ENCODE measurements at regions not wholly inside any gene's neighbourhood (a gene's known extent, or its start where the extent isn't known, plus 50 kb on each side); places are given as distances from the start of the nearest gene placed in this dataset.

DNA sequence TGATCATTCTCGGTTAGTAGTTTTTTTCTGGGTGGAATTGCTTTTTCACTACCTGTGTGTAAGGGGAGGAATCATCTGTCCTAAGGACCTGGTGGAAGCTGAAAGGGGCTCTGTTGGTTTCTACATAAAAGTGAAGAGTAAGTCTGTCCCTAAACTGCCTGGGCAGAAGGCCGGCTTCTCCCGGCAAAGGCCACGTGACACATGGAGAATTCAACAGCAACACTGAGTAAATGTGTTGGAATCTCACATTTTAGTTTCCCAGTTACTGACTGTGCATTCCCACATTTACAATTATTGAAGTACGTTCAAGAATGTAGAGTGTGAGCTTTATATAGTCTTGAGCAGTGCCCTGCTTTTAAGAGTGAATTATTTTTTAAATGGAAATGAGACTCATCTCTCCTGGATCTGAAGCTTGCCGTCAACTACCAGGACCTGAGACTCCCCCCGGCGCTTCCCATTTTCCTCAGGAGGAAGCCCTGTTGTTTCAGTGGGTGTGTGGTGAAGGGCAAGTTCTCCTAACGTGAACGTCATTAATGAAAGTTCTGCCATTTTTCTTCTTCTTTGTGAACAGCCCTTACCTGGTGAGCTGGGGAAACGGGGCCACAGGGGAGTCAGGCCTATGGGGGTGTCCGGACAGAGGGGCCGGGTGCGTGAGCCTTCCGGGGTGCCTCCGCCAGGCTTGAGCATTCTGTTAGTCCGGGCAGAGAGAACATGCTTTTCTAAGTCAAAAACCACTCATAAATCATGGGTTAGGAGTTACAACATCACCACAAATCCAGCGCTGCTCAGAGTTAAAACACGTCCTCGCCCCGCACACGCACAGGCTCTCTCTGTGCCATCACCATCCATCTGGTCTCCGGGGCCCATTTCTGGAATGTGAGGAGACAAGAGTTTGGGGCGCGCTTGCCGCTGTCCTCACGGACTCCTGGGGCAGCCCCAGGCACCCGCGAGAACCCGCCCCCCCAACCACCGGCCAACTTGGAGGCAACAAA, 56.6 kb upstream of the SMOC2 start:
- no peak for DNase-seq (ENCODE audit: low spot score)

DNA sequence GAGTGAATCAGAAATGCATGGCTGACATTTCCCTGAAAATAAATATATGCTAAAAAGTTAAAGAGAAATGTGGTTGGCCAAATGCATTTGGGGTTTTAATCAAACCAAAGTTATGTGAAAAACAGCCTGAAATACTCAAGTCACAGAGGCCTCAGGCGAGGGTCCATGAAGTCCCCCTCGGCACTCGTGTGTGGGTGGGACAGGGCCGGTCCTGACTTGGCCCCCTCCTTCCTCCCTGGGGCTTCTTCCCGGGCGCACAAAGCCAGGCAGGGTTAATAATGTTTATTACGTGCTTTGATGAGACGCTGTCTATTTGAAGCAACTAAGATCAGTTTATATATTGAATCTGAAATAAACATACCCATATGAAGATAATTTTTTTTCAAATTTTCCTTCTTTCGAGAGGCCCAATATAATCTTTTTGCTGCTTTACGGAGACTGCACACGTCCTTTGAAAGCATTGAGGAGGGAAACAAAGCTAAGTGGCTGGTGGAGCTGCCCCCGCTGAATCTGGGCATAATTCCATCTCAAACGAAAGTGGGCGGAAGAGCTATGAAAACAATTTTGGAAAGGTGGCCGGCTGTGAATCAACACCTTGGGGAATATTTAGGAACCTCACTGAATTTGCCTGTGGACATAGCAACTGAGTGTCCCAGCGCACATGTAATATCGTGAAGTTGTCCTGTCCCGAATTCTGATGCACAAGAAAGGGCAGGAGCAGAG, 55.8 kb upstream of the SMOC2 start:
- DNase-seq (ENCODE audit: low spot score), result no peak

DNA sequence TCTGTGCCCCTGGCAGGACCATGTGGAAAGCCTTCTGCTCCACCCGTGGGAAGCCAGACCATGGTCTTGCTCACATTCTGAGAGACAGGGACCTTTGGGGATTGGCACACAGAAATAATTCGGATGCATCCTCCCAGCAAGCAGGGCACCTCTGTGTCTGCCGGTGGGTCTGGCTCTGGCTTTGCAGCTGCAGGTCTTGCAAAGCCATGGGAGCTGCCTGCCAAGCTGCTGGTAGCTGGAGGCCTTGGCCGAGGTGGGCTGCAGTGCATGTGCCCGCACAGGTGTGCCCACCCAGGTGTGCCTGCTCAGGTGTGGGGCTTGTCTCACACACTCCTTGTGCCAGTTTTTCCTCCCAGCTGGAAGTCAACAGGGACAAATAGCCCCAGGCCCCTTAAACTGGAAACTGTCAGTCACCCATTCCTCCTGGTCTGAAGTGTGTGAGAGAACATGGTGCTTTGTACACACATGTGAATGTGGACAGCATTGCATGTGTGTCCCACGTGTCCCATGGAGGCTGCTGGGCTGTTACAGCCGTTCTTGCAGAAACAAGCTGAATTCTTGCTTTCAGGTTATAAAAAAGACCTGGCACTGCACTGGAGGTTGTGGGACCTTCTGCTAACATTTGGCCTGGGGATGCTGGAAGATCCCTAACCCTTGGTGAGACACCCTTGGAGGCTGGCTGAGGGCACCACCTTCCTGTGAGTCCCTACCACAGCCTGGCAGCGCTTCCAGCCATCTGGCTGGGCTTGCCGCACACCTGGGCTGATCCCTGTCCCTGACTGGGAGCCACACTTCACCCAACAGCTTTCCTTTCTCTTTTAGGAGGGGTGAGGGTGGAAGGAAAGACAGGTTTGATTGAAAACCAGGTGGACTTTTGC, 54.9 kb upstream of the SMOC2 start:
- no peak for DNase-seq (ENCODE audit: low spot score)

DNA sequence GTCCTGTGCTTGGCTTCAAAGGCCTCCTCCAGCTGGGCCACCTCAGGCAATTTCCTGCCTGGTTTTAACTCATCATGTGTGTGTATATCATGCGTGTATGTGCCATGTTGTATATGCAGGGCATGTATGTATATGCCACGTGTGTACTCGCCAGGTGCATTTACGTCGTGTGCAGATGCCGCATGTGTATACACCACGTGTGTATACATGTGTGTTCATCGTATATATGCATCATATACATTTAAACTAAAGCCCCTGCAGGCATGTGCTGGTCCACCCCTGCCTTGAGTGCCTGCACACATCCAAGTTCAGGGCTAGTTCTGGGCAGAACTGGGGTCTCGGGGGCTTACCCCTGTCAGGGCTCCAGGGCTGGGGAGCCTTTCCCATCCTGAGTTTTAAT, 54.0 kb upstream of the SMOC2 start:
- DNase-seq (ENCODE audit: low spot score), result no peak

DNA sequence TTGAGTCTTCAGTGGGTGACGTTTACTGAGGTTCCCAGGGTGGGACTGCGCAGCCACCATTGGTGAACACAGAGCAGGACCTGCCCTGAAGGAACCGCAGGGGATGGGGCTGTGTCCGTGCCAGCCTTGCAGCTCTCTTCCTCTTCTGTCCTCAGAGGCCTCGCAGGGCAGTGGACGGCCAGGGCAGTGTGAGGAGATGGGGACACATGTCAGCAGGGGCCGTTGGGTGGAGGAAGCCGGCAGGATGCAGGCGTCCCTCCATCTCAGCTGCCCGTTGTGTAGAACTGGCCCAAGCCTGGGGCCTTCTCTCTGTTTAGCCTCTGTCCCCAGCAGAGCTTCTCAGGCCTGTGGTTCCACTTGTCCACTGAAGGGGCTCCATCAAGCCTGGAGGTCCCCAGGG, 53.6 kb upstream of the SMOC2 start:
- DNase-seq (ENCODE audit: low spot score), result no peak

DNA sequence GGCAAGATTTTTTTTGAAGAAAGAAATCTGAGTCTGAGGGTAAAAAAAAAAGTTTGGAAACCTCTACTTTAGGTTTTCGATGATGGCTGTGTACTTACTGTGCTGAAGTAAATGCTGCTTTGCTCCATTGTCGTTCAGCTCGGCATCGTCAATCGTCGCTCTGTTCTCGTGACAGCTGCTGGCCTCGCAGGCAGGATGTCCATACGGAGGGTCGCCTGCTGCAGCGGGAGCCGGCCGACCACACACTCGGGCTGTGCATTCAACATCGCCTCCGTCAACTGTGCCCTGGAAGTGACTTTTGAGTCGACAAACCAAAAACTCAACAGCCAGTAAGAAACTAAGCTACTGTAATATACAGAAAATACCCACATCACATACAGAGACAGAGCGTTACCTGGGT, 53.1 kb upstream of the SMOC2 start:
- no peak for DNase-seq (ENCODE audit: low spot score)

DNA sequence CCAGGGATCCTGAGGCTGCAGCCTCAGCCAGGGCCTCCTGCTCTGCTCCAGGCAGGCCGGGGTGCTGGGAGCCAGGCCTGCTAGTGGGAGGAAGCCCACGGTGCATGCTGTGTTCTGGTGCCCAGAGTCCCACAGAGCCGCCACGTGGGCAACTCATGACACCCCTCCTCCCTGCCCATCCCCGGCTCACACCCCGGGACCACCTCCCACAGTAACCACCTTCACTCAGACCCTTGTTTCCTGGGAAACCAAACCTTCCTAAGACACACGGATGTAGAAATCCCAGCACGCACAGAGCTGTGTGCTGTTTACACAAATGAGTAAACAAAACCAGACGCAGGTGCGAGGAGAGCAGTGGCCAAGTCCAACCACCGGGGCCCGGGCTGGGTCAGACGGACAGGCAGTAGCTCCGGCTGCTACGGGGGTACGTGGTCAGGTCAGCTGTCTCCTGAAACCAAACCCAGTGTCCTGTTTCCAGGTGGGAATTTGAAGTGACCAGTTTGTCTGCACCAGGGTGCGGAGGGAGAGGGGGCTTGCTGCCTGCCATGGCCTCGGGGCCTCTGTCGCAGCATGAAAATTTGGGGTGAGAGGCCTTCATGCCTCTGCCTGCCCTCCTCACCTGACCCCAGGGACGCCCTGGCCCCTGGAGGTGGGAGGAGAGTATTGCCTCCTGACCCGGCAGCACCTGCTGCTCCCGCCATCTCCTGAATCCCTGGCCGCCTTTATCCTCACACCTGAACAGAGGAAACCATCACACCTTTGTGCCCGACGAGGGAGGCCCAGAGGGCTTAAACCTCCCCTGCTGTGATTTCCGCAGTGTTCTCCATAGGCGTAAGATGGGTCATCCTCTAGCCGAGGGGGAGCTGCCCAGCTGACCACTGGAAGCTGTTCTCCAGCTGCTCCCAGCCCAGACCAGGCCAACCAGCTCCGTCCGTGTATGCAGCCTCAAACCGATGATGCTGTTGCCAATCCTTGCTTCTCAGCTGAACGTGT, 52.0 kb upstream of the SMOC2 start:
- DNase-seq (ENCODE audit: low spot score), result no peak

DNA sequence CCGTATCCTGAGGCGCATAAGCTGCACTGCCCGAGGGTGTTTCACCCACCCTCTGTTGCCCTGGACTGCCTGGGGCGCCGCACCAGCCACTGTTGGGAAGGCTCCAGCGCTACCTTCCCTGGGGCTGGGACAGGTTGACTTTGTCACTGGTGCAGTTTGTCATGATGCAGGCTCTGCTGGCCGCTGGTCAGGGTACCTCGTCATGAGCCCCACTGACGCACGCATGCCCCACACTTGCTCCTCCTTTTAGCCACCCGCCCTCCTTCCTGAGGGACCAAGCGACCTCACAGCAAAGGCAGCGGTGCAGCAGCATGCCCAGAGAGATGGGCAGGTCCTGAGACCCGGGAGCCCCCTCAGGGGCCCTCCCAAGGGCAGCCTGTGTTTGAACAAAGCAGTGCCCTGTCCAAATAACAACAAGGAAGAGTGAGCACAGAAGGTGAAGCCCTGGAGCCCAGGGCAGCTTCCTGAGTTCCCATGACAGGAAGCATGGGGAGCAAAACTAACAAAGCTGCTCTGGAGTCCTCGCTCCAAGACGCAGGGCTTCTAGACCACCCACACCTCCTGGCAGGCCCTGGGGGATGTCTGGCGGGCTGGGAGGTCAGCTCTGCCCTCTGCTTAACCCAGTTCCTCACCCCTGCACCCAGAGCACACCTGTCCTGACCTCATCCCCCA, 50.1 kb upstream of the SMOC2 start:
- DNase-seq (ENCODE audit: low spot score), result no peak

Data from pons (tissue), 1 donor.